Astrocyte of the spinal cord (primary cell): ENCODE measurements at regions not wholly inside any gene's neighbourhood (a gene's known extent, or its start where the extent isn't known, plus 50 kb on each side); places are given as distances from the start of the nearest gene placed in this dataset.

Experiments
- DNase-seq: peaks from one replicate; pipeline ENCODE4 v3.0.0; 2011; ENCODE audit warnings: low read depth, low spot score
- H3K4me3 ChIP-seq: 2 replicates; pipeline ENCODE4 v1.5.1; 2011; ENCODE audit warnings: low read depth, mild to moderate bottlenecking, low read length, moderate library complexity
- CTCF ChIP-seq: IDR thresholded peaks from 2 replicates; pipeline ENCODE4 v1.5.1; 2012; ENCODE audit warnings: low read depth, mild to moderate bottlenecking, low read length, inconsistent platforms
- in situ Hi-C: cut with HindIII; loops from 2 replicates; pipeline ENCODE4 v1.10.0; 2017; ENCODE audit warnings: low sequenced_read_pairs

DNA sequence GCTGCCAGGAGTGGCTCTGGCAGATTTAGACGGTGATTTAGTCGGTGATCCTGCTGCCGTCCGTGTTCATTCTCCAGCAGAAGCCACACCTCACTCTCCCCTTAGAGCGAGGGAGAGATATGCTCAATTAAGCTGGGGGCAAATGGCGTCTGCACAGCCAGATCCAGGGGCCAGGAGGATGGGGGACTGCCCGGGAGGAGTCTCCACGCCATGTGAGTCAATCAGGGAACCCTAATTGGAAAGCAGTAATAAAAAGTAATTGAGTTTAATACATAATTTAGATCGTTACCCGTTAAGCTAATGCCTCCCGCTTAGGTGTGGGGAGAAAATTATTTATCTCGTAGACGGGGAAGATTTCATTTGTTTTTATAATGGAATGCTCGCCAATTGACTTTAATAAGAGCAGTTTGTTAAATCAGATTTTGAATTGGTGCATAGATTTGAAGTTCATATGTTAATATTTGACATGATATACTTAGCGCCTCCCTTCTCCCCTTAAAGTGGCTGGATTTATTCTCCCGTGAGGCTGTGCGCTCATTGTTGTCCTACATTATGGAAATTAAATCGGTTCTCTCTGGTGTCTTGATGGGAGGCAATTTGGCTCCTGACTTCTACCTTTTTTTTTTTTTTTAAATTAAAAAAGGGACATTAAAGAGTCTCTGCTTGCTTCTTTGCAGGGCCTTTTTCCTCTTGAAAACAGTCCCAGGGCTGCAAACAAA, 104.9 kb upstream of the C14orf180 start:
- no peak for TF ChIP-seq CTCF
- H3K4me3 ChIP-seq, result no peak overlapping the region
- in situ Hi-C loops, result no loop called here
- DNase-seq, result no peak

- no peak overlapping the region for H3K4me3 ChIP-seq
- no peak for DNase-seq
- TF ChIP-seq CTCF, result no peak
- in situ Hi-C loops, result no loop called here
Measured at GRCh38 chr14:104475256-104475655, 104.3 kb upstream of the C14orf180 start.

- H3K4me3 ChIP-seq, result no peak overlapping the region
- no peak for TF ChIP-seq CTCF
- DNase-seq, result no peak
- in situ Hi-C loops, result no loop called here
Measured at GRCh38 chr14:104475802-104476201, 103.8 kb upstream of the C14orf180 start.

GRCh38 chr14:104476437-104476836, 103.1 kb upstream of the C14orf180 start:
- TF ChIP-seq CTCF, result no peak
- in situ Hi-C loops, result no loop called here
- H3K4me3 ChIP-seq, result no peak overlapping the region
- DNase-seq, result no peak

DNA sequence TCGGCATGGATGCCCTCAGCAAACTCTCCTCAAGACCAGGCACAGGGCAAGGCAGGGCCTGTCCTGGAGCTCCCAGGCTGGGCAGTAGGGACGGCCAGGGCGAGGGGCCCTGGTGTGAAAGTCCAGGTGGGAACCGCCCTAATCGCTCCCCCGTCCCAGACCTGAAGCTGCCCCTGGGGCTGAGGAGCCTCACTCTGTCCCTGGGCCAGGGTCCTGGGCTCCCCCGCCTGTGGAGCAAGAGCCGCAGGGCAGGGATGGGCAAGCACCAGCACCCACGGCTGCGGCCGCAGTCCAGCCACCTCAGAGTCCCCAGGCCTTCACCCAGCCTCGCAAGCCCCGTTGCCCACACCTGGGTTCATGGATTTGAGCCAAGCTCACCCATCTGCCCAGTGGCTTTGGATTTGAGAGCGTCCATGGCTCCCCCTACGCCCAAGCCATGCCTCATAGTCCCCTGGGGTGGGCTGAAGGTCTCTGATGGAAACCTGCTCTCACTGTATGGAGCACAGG, 102.4 kb upstream of the C14orf180 start:
- TF ChIP-seq CTCF, result no peak
- no peak overlapping the region for H3K4me3 ChIP-seq
- DNase-seq, result no peak
- in situ Hi-C loops, result no loop called here

- no peak for TF ChIP-seq CTCF
- in situ Hi-C loops, result no loop called here
- no peak for DNase-seq
- no peak overlapping the region for H3K4me3 ChIP-seq
Measured at GRCh38 chr14:104477666-104478380, 101.7 kb upstream of the C14orf180 start.
